HG03558 (cell line): ENCODE measurements at regions not wholly inside any gene's neighbourhood (a gene's known extent, or its start where the extent isn't known, plus 50 kb on each side); places are given as distances from the start of the nearest gene placed in this dataset.

ENCODE experiments used
- ATAC-seq: cut with Tn5 transposase; IDR thresholded peaks from one replicate; pipeline ENCODE4 v1.9.1; 2021; ENCODE audit warnings: moderate number of reproducible peaks; ENCODE audit not compliant: unreplicated experiment; ENCODE audit errors: extremely low read depth

DNA sequence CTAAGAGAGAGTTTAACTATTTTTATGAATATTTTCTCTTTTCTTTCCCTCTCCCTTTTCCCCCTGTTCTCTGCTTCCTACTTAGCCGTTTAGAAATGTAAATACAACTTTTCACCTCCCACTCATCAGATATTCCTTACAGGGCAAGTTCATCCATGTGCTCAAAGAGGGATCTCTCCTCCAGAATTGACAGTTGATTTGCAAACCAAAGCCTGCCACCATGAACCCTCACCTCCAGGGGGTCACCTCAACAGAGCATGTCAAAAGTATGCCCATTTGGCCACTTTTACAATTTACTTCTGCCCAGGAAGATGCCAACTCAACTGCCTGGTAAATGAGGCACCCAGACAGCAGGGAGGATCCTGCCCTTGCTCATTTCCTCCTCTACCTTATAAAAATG lies 149.2 kb upstream of the GYPC start:
- no peak for ATAC-seq

DNA sequence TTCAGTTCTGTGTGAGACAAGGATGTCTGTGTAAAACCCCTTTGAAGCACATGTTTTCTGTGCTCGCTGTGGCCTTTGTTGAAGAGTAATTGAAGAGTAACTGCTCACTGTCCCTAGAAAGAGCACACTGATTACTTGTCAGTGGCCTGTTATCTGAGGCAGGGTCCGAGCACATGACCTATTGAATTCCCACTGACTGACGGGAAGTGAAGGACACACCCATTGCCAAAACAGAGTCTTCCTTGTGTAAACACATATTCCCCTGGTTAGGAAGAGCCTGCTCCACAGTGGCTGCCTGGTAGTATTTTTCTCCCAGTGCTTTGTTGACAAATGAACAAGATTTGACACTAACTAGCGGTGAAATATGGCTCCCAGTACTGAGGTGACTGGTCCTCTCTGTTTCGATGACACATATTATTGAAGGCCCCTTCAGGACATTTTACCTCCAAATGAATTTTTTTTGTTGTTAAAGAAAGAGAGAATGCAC lies 148.5 kb upstream of the GYPC start:
- no peak for ATAC-seq

DNA sequence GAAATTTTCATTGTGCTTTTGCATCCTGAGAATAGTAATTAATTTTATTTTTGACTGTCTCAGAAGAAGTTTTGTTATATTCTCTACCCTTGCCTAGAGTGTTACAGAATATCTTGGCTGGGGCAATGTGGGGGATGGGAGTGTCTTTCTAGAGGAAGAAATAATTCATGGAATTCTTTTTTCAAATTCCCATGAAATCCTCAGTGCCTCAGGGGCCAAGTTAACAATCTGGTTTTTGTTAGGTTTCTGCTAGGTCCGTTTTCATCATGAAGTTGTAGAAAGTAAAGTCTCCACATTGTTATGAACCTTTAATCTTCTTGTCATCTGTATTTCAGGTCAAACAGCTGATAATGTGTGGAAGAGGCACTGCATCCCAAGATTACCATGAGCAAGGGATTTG lies 145.6 kb upstream of the GYPC start:
- ATAC-seq: no peak

DNA sequence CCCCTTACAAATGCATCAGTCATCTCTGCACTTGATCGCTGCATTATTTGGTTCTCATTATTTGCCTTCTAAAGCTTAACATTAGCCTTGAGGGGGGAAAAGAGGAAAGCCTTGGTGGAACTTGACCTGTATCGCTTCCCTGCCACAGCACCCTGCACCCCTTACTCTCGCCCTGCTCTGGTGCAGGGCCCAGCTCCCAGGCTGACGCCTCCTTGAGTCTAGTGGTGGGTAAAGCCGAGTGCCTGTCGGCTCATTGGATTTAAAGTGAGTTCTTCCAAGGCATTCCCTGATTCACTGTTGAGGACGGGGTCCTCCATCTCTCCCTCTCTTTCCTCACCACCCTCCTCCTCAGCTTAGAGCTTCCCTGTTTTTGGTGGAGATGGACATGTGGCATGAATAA lies 145.0 kb upstream of the GYPC start:
- no peak for ATAC-seq

DNA sequence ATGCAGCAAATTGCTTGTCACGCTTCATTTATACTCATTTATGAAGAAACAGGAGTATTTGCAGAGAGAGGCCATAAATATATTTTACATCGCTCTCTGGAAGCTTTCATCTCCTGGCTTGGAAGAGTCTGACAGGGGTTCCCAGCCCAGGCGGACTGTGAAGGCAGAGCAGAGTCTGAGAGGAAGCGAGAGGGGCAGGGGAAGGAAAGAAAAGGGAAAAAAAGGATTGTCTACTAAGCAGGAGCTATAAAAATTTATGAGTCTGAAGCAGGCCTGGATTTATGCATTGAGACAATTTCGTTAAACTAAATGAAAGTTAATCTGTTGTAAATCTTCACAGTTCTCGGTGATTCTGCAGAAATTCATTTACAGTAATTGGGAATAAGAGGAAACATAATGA lies 143.9 kb upstream of the GYPC start:
- no peak for ATAC-seq

DNA sequence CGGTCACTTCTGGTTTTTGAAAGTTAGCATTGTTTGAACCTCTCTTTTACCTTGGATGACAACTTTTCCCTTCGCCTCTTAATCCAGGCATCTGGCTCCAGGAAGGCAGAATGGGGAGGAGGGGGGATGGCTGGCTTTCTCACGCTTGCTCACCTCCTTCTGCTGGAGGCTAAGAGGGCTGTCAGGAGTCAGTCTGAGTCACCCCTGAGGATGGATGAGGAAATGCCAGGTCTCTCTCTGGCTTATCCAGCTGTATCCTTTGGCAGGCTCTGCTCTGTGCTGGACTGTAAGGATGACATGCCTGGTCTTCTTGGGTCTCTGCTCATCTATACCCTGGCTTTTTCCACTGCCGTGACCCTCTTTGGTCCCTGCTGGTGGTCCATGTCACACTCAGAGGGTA lies 142.9 kb upstream of the GYPC start:
- no peak for ATAC-seq

DNA sequence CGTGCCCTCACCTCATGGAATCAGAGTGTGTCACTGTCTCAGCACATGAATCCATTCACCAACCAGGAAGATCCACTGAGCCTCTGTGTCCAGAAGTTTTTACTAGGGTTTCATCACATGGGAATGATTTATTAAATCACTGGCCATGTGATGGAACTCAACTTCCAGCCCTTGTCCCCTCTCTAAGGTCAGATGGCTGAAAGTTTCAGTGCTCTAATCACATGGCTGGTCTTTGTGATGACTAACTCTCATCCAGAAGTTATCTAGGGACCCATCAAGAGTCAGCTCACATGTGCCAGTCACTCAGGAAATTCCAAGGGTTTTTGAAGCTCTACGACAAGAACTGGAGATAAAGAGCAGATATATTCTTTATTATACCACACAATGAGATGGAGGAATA lies 140.5 kb upstream of the GYPC start:
- no peak for ATAC-seq

DNA sequence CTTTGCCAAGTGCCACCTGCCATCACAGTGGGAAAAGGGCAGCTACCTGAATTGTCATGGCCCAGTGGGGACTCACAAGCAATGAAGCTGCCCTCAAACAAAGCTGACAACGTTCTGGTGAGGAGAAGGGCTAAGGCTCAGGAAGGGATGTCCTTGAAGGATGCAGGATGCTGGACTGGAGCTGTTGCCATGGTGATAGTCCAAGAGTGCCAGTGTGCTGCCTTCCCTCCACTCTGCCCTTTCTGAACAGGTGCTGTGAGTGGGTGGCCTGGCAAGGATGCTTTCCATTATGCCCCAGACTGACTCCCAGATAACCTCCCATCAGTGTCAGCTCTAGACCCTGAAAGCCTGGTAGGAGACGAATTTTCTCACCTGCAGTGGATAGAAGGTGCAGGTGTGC lies 137.8 kb upstream of the GYPC start:
- no peak for ATAC-seq

DNA sequence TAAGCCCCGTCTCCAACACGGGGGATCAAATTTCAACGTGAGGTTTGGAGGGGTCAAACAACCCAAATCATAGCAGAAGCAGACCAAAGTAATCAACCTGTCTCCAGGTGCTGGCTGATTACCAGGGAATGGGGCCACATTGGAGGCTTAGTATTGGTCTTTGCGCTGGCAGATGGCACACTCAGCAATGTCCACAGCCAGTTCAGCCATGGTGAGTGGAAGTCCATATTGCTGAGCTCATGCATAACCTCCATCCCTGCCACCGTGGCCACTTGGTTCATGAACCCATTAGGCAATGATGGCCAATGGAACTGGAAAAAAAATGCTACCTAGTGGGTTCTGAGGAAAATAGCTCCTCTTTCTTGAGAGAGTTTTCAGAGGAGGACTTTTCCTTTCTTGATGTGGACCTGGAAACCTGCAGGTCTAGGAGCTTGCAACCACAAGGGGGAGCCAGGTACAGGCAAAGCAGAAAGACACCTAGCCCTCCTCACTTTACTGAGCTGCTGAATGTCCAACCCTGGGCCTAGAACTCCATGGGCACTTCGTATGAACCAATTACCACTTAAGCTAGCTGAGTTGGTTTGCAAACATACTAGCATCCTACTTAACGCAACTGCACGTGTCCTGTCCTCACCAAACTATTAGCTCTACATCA lies 128.0 kb upstream of the GYPC start:
- ATAC-seq: no peak

DNA sequence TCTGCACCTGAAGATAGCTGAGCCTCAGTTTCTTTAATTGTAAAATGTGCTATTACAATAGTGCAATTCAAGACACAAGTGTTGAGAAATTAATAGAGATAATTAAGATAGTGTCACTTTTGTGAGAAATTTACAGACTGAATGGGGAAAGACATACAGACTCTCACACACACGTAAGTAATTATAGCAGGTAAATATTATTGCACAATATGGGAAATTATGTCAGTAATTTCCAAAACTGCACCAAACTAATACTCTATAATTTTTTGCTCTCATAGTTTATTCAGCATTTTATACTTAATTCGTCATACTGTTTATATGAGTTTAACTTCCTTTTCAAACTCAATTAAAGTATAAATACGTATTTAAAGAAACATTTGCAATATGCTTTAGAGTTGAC lies 124.9 kb upstream of the GYPC start:
- ATAC-seq: no peak

DNA sequence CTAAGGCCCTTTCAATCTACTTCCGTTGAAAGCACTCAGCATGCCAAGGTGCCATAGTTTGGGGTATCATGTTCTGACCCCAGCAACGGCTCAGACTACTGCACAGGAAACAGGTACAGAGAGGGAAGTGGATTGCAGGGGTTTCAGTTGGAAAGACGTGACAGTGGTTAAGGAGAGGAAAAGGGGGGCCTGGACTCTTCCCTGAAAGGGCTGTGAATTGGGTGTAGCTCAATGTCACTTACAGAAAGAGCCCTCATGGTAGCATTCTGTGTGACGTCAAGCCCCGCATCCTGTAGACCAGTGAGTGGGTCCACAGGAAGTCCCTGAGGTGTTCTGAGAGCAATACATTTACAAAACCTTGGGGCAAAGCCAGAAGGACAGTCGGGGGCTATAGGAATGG lies 121.5 kb upstream of the GYPC start:
- no peak for ATAC-seq

DNA sequence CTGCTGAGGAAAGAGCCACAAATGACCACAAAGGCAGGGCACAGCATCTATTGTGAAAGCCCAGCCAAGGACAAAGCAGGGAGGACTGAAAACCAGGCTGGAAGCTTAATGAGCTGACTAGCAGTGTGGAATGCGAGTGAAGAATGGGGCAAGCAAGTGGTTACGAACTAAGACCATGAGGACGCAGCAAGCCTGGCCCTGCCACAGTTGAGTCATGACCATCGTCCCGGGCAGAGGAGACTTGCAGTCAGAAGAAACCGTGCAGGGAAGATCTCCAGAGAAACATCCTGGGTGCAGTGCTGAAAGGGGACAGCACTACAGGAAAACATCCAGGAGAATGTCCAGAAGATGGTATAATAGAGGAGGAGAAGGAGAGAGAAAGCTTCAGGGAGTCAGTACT lies 120.5 kb upstream of the GYPC start:
- ATAC-seq: no peak

DNA sequence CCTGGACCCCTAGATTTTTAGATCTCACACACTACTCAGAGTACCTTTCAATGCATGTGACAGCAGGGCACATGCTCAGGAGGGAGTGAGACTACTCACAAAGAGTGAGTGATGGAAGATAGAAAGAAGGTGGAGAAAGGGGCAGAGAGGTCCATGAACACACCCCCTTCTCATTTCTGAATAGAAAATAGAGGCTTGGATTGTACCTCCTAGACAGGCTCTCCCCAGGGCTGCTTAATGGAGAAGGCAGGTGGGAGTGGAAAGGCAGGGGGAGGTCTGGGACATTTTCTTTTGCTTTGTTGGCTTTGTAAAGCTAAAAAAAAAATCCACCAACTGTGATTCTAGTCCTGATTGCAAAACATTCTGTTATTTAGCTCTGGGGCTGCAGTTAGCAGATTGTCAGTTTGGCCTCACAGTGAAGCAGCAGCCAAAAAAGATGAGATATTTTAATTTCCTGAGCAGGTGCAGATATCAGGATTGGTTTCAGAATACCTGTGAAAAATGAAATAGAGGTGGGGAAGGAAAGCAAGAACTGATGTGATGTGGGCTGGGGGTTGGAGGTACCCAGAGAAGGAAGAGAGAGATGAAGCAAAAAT lies 119.3 kb upstream of the GYPC start:
- no peak for ATAC-seq

DNA sequence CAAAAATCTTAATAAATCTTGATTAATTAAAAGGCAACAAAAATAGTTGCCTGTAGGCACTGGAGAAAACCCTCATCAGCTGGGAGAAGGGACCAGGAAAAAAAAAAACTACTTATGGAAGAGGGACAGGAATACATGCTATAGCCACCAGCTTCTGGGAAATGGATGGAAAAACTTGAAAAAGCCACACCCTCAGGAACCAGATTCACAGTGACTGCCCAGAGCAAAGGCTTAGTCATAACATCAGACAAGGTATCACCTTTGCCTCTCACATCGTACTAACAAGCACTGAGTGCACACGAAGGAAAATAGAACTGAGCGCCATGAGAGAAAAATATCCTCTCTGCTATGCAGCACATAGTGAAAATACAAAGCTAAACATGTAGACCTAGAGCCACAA lies 116.9 kb upstream of the GYPC start:
- no peak for ATAC-seq

DNA sequence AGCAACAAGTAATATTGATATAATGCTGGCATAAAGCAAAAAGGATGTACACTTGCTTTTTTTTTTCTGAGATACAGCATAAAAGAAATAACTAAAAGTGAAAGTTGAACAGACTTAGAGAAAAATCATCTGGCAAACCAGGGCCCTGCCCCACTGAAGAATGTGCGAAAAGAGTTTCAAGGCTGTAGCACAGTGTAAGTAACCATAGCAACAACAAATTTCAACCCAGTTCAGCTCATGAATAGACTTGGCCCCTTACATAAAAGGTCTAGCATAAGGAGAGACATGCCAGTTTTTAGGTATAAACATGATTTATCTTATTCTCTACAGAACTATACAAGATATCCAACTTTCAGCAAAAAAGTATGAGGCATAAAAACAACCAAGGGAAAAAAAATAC lies 113.7 kb upstream of the GYPC start:
- ATAC-seq: no peak

DNA sequence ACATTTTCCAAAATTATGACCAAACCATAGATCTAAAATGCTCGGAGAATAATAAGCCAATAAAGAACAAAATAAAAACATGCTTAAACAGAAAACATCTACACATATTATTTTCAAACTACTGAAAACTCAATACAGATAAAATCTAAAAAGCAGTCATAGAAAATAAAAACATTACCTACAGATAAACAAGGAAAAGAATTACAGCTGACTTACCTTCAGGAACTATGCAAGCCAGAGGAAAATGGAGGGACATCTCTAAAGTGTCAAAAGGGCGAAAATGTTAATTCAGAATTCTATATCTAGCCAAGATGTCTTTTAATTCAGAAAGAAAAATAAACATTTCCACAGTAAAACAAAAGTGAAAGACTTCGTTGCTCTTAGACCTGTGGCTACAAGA lies 112.9 kb upstream of the GYPC start:
- no peak for ATAC-seq

DNA sequence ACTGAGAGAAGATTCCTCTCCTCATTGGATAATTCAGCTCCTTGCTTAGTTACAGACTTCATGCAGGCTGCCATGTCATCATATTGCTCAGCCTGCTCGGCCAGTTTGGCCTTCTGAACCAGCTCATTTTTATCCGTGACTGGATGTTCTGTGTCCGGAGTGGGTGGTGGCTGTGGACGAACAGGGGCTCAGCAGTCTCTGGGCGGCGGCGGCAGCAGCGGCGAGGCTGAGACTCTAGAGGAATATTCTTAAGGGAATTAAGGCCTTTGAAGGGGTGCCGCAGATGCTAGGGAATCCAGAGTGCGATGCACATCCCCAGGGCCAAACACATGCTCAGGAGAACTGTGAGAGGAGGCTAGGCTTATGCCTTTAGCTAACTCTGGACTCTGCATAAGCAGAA lies 97.9 kb upstream of the GYPC start:
- no peak for ATAC-seq

DNA sequence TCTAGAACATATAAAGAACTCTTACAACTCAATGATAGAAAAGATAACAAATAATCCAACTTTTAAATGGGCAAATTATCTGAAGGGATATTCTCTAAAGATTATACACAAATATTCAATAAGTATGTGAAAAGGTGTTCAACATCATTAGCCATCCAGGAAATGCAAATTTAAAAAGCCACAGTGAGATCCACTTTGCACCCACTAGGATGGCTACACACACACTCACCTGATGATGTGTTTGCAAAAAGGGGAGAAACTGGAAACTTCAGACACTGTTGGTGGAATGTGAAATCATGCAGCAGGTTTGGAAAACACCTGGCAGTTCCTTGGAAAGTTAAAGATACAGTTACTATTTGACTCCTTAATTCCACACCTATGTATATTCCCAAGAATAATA lies 87.2 kb upstream of the GYPC start:
- ATAC-seq: no peak

DNA sequence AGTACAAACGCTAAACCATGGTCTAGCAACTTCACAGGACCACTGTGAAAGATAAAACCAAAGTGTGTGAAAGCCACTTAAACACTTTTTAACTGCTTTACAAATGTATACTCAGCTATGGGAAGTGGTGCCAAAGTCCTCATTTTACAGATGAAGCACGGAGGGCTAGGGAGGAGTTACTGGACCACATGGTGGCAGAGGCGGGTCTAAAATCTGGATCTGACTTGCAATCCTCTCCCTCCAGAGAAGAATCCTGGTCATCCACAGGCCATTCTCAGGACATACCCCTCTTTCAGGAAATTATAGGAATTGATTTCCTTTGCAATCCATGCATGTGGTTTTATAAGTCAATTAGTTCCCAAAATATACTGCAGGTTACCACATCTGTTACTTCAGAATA lies 84.6 kb upstream of the GYPC start:
- no peak for ATAC-seq

DNA sequence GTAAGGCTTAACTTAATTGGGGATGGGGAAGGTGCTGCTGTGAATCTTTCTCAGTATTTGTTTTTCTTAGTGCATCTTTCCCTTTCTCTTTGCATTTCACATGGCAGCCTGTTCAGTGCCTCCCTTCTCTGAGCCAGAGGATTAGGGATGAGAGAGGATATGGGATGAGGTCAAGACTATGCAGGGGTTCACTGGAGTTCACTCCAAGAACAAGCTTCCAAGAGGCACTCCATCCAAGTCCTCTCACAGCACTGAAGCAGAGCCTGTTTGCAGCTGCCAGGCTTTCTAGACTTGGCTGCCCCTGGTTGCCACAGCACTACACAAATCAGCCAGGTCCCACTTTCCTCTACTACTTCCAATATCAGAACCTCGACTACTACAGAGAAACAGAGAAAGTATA lies 80.3 kb upstream of the GYPC start:
- ATAC-seq: no peak

DNA sequence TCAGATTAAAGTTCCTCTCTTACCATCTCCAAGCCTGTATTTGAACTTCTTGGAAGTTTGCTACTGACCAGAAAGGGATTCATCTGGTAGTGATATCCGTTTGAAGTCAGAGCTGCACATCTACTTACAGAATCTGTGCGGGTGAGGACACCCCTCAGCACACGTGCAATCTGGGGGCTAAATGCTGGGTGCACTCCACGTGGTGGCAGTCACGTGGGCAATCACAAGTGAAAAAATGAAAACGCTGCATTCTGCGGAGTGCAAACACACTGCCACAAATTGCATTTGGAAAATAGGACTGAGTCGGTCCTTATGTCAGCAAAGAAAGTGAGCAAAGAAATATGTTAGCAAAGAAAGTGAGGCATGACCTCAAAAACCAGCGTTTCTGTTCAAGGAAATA lies 76.1 kb upstream of the GYPC start:
- no peak for ATAC-seq

DNA sequence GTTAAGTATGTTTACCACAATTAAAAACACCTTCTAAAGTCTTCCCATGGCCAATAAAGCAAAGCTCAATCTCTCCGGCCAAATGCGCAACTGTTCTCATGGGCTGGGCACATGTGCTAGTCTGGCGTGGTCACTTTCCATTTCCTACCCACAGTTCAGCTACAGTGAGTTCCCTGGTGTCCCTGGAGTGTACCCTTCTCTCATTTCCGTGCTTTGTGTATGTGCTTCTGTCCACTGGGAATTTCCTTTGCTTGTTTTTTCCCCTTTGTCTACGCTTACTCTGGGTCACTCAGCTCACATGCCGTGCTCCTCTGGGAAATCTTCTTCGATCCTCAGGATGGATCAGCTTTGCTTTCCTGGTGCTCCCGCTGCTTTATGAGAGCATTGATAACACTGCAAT lies 69.6 kb upstream of the GYPC start:
- no peak for ATAC-seq
